Stimulated activated CD4-positive, alpha-beta T cell treated with anti-CD3 and anti-CD28 coated beads, Interleukin-12 subunit alpha, Interleukin-12 subunit beta, amount 100 ng/mL, for 48 hours (primary cell): ENCODE measurements at regions not wholly inside any gene's neighbourhood (a gene's known extent, or its start where the extent isn't known, plus 50 kb on each side); places are given as distances from the start of the nearest gene placed in this dataset.

Experiments
- DNase-seq, 3 donors: peaks; one replicate each; pipeline ENCODE4 v3.0.0-alpha.2; 2020; ENCODE audit warnings: low read depth in 2 of 3, low spot score in 1 of 3

DNA sequence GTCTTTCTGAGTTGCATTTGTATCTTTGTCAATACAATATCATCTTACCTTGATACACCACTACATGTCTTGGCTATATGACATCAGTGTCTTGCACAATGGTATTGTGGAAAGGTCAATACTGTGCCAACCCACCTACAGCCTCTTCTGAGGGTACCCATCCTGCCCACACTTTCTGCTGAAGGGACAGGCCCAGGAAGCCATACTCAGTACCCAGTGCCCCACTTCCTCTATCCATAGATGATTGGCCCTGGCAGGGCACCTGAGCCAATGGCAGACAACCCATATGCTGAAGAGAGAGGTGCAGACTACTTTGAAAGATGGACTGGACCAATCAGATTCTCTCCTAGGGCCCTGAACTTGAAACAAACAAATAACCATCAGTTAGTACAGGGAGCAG lies 152.0 kb upstream of the ADO start:
- DNase-seq = no peak

- no peak for DNase-seq
Measured at GRCh38 chr10:62653254-62653653, 151.3 kb upstream of the ADO start.

DNA sequence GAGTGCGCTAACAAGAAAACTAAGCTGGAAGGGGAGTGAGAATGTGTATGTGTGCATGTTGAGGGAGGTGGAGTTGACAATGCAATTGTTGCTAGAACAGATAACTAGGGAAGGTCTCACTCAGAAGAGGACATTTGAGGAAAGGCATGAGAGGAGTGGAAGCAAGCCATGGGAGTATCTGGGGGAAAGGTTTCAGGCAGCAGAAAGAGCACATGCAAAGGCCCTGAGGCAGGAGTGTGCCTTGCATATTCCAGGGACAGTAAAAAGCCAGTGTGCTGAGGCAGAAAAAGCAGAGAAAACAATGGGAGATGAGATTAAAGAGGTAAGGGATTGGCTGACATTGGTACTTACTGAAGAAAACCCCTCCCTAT lies 149.6 kb upstream of the ADO start:
- no peak for DNase-seq

DNA sequence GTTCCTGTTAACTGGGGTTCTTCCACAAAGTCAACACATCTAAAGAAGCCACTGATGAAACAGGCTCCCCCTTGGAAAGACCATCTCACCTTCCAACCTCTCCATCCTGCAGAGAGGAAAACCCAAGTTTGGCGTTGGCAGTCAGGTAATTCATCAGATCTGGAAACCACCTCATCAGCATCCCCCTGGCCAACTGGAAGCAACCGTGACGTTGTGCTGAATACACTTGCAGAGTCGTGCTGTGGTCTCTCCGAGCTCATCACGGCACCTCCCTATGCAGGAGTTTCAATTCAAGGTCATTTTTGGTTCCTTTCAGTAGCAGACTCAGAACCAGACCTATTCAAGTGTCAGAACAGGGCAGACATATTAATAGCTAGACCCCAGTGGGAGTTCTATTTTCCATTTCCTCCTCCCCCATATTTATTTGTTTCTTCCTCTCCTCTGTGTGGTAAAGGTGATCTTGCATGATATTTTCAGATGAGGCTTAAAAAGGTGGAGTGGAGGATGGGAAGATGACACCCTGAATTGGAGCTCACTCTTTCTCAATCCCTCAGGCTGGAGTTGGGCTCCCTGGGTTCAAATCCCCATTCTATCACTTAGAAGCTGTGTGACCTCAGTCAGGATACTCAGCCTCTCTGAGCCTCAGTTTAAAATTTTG lies 149.1 kb upstream of the ADO start:
- no peak for DNase-seq

GRCh38 chr10:62657244-62657835 lies 147.2 kb upstream of the ADO start:
- DNase-seq = no peak

- no peak for DNase-seq
Measured at GRCh38 chr10:62658516-62658915, 146.0 kb upstream of the ADO start.

GRCh38 chr10:62661143-62661542 lies 143.4 kb upstream of the ADO start:
- no peak for DNase-seq

DNA sequence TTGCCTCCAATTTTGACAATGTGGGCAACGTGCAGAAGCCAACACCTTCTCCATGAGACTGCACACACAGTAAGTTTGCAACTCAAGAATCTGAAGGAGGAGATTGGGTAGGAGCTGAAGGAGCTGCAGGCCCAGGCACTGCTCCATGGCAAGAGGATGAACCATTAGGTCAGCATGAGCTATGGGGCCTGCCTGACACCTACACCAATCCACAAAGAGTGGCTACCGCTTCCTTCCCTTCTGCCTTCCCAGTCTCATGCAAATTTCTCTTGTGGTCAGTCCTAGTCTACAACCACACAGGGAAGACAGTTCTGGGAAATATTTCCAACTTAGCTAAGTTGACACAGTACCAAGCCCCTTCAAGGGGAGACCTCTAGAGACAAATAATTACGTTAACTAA lies 142.0 kb upstream of the ADO start:
- no peak for DNase-seq

GRCh38 chr10:62665771-62666170 lies 138.7 kb upstream of the ADO start:
- DNase-seq = no peak

DNA sequence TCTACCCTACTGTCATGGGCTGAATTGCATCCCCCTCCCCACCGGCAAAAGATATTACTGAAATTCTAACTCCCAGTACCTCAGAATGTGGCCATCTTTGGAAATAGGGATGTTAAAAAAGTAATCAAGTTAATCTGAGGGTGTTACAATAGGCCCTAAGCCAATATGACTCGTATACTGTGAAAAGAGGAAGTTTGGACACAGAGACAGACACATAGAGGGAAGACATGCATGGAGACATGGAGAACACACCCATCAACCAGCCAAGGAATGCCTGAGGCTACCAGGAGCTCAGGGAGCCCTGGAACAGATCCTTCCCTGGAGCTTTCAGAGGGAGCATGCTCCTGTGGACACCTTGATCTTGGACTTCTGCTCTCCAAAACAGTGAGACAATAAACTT lies 138.2 kb upstream of the ADO start:
- no peak for DNase-seq

DNA sequence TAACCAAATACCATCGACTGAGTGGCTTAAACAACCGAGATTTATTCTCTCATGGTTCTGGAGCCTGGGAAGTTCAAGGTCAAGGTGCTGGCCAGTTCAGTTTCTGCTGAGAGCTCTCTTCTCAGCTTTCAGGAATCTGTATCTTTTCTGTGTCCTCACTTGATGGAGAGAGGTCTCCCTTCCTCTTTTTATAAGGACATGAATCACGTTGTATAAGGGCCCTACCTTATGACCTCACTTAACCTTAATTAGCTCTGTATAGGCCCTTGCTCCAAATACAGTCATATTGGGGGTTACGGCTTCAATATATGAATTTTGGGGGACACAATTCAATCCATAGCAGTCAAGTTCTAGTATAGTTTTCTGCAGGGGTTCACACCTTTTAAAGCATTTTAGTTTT lies 135.2 kb upstream of the ADO start:
- DNase-seq = no peak

- DNase-seq = no peak
Measured at GRCh38 chr10:62671104-62671503, 133.4 kb upstream of the ADO start.

DNA sequence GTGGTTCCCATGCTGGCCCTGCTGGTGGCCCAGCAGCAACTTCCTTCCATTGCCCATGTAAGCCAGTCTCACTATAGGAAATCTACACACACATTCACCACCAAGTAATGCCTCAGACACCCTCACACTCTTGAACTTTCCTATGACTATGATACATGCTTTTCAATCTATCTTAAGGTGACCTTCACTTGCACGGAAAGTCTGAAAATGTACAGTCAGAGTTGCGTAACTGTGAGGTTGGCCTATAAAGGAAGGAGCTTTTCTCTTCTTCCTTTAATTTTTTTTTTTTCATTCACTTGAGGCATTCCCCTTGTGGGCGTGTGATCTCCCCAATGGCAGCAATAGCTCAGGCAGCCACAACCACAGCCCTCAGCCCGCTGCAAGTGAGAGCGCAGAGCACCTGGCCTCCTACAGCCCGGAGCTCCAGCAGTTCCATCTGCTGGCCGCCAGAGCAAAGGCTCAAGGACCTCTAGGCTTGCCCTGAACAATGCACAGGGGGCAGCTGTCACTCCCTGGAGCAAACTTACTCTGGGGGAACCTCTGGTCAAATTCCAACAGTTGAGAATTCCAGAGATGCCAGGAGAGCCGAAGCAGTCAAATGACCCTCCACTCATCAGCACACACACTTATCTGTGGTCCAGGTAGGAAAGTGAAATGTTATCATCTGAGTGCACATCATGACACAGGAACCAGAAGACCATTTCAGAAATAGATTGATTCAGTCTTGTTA lies 123.1 kb upstream of the ADO start:
- peak; percentile 69 to 84 (median 81) for DNase-seq

DNA sequence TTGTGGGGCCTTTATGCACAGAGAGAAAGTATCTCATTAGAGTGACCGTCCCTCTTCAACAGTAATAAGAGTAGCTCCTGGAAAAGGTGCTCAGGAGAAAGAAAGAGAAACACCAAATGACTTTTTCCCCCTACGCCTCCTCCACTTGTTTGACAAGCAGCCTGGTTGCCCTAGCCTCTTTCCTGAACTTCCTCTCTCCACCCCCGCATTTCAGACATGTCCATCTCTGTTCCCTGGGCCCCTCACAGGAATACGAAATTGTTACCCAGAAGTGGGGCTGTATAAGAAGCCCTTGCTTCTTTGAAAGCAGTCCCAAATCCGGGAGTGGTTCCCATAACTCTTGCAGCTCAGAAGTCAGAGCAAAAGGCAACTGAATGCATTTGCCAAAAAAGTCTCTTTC lies 119.6 kb upstream of the ADO start:
- DNase-seq = no peak

- no peak for DNase-seq
Measured at GRCh38 chr10:62687230-62687748, 117.2 kb upstream of the ADO start.

DNA sequence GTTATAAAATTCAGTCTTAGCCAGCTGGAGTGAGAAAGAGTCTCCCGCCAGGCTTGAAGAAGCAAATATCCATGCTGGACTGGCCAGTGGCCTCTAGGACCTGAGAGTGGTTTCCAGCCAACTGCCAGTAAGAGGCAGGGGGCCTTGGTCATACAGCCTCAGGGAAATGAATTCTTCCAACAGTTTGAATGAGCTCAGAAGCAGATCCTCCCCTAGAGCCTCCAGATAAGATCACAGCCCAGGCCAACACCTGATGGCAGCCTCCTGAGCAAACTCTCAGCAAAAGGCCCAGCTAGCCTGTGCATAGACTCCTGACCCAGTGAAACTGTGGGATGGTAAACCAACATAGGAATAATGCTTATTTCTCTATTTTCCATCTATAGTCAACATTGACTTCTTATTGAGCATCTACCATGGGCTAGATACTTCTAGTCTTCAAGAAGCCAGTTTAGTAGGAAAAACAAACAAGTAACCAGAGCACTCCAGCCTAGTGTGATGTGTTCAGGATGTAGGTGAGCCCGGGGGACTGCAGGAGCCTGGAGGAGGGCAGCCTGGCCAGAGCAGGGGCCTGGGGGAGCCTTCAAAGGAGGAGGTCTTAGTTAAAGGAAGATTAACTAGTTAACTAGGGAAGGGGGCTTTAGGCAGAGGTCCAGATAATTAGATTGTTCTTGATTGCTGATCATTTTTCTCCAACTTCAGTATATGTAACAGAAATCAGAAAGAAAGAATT lies 115.4 kb upstream of the ADO start:
- DNase-seq = no peak

DNA sequence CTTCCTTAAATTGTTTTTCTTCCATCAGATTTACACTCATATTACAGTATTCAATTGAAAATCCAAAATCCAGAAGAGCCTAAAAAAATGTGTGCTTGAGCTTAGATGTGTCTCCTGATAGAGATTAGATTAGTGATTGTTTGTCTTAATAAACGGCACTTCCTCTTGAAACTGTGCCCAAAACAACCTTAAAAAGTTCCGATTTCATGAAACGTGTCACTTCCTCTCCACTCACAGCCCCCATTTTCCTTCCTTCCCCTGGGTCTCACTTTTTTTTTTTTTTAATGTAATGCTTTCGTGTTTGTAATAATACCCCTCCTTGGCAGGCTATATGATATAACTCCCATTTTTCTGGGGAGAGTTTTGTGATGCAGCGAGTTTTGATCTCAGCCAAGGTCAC lies 114.8 kb upstream of the ADO start:
- no peak for DNase-seq

GRCh38 chr10:62690703-62691102 lies 113.8 kb upstream of the ADO start:
- no peak for DNase-seq

DNA sequence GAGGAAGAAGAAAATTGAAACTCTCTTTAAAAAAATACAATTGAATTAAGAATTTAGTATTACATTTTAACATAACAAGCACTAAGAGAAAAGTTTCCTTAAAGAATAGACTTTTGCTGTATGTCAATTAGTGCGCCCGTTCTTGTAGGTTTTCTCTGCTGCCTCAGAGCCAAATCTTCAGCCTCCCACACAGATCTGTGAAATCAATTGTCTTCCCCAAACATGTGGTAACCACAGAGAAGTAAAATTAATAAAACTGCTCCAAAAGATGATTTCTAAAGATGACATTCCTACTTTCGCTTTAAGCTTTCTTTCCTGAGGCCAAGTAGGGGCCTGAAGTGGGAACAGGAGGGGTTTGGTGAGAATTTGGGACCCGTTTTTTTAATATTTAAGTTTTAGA lies 113.2 kb upstream of the ADO start:
- no peak for DNase-seq

DNA sequence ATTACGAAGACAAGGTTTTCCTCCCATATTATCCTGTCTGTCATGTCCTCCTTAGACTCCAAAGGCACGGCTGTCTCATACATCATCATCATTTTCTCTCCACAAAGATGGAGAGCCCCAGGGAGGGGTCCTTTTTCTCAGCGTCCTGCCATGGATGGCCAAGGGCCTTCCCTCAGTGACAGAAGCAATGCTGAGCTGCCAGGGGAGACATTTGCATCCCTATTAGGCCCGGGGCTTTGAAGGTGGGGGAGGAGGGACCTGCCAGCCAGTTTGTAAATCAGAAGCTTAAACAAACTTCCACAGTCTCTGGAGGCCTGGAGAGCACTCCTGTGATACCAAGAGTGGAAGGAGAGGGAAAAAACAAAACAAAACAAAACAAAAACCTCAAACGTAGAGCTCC lies 112.4 kb upstream of the ADO start:
- no peak for DNase-seq

- DNase-seq = no peak
Measured at GRCh38 chr10:62693306-62693705, 111.2 kb upstream of the ADO start.
